T-cell (primary cell): ENCODE measurements at regions not wholly inside any gene's neighbourhood (a gene's known extent, or its start where the extent isn't known, plus 50 kb on each side); places are given as distances from the start of the nearest gene placed in this dataset.
A peak's percentile ranks its signal among the peaks of the same experiment; 100 is the strongest.
"Not testable (repeated sequence)": the region's sequence is repeated elsewhere in the genome, so short reads cannot be mapped to it uniquely, and the experiment has no call there.

Experiments used
- ATAC-seq, 4 experiments: fragments of 200-7000 bp in 3 of 4; fragments of 150-1000 bp in 1 of 4; cut with Tn5 transposase; replicated peaks in 1 of 4; 1 replicate in 3 of 4; 2 replicates in 1 of 4; pipeline ENCODE4 v1.10.0; 2021; ENCODE audit warnings: moderate library complexity in 3 of 4, mild to moderate bottlenecking in 2 of 4, moderate number of reproducible peaks in 1 of 4
- CTCF ChIA-PET, 2 donors: fragments of 300-600 bp; sonication (Branson Sonifier 250); formaldehyde crosslinking; loops; one replicate each; lab custom pipeline; 2022; ENCODE audit warnings: antibody characterized with exemption in 2 of 2; lab: Charles Lee
- POLR2A ChIA-PET, 2 donors: fragments of 300-600 bp; sonication (Branson Sonifier 250); formaldehyde crosslinking; loops; one replicate each; lab custom pipeline; 2022; ENCODE audit warnings: antibody characterized with exemption in 2 of 2; lab: Charles Lee
- DNase-seq, 35 experiments: peaks; one replicate each; pipeline versions ENCODE4 v3.0.0 to v3.0.0-alpha.2; 2013 to 2023
- H3K27ac ChIP-seq: one replicate; pipeline ENCODE4 v1.5.1; 2013; ENCODE audit warnings: low read length
- H3K27me3 ChIP-seq, 2 experiments: replicated peaks in 1 of 2; 1 replicate in 1 of 2; 2 replicates in 1 of 2; pipeline versions ENCODE4 v1.6.1 to v1.7.0; 2013; ENCODE audit warnings: low read length in 1 of 2, mixed read lengths in 1 of 2; ENCODE audit not compliant: control insufficient read depth in 2 of 2, insufficient read depth in 2 of 2; ENCODE audit errors: extremely low read depth in 1 of 2
- H3K36me3 ChIP-seq, 2 donors: 1 replicate in 1 of 2; 2 replicates in 1 of 2; pipeline versions ENCODE4 v1.6.1 to v1.7.0; 2013; ENCODE audit warnings: low read length in 1 of 2; ENCODE audit not compliant: control insufficient read depth in 2 of 2, insufficient read depth in 1 of 2; ENCODE audit errors: extremely low read depth in 1 of 2
- H3K4me1 ChIP-seq, 2 experiments: 1 replicate in 1 of 2; 2 replicates in 1 of 2; pipeline versions ENCODE4 v1.6.1 to v1.7.0; 2013; ENCODE audit warnings: low read length in 2 of 2, mixed read lengths in 1 of 2; ENCODE audit not compliant: insufficient read depth in 2 of 2, control insufficient read depth in 1 of 2; ENCODE audit errors: extremely low read depth in 1 of 2
- H3K4me3 ChIP-seq, 2 donors: 1 replicate in 1 of 2; 2 replicates in 1 of 2; pipeline versions ENCODE4 v1.5.1 to v1.7.0; 2013; ENCODE audit warnings: mild to moderate bottlenecking in 2 of 2, low read length in 1 of 2, moderate library complexity in 1 of 2; ENCODE audit not compliant: control insufficient read depth in 1 of 2; ENCODE audit errors: extremely low read depth in 1 of 2
- H3K9me3 ChIP-seq: 2 replicates; pipeline ENCODE4 v1.7.0; 2013
- H3K27ac Mint-ChIP-seq, 2 donors: one replicate each; pipeline ENCODE4 v1.8.0; 2020 to 2021; ENCODE audit warnings: mild to moderate bottlenecking in 2 of 2, mixed read lengths in 2 of 2
- H3K27me3 Mint-ChIP-seq, 2 donors: one replicate each; pipeline ENCODE4 v1.8.0; 2021 to 2022; ENCODE audit warnings: mixed read lengths in 2 of 2
- H3K36me3 Mint-ChIP-seq: one replicate; pipeline ENCODE4 v1.8.0; 2021; ENCODE audit warnings: mixed read lengths
- H3K4me1 Mint-ChIP-seq, 3 donors: one replicate each; pipeline ENCODE4 v1.8.0; 2020 to 2022; ENCODE audit warnings: mixed read lengths in 3 of 3, mild to moderate bottlenecking in 1 of 3
- H3K4me3 Mint-ChIP-seq, 3 donors: one replicate each; pipeline ENCODE4 v1.8.0; 2020 to 2022; ENCODE audit warnings: mild to moderate bottlenecking in 3 of 3, mixed read lengths in 3 of 3, moderate library complexity in 3 of 3
- H3K9me3 Mint-ChIP-seq, 3 donors: one replicate each; pipeline ENCODE4 v1.8.0; 2020 to 2022; ENCODE audit warnings: mixed read lengths in 3 of 3
- WGBS: methylation state at CpG from one replicate; pipeline ENCODE4 v1.1.5; 2013; ENCODE audit warnings: missing lambda C conversion rate; ENCODE audit not compliant: insufficient coverage; 5-methylcytosine and 5-hydroxymethylcytosine counted together

- Histone ChIP-seq H3K4me1 (no peaks in the 10 kb centered on the region), H3K9me3 (no peaks in the 10 kb centered on the region), H3K36me3 (no peaks in the 10 kb centered on the region), H3K27me3 (no peaks in the 10 kb centered on the region), H3K27ac (no peak overlapping the region), H3K4me3 (no peak overlapping the region)
- no peak overlapping the region for H3K27ac Mint-ChIP-seq
- no CpG with 5 or more reads among the region's 4 CpGs for WGBS
- no peak overlapping the region for H3K4me3 Mint-ChIP-seq
- ChIA-PET POLR2A (no interaction called here), CTCF (interaction anchor here in 1 of 2 donors (0.6 kb wide), 1 partner anchor 509 kb away, joined by 3 read pairs; no protein-coding TSS in a partner anchor)
- H3K4me1 Mint-ChIP-seq = no peaks in the 10 kb centered on the region
- no peak for ATAC-seq
- DNase-seq = no peak
- H3K27me3 Mint-ChIP-seq = no peaks in the 10 kb centered on the region
- H3K9me3 Mint-ChIP-seq = peaks cover 5 to 38% (median 18%) of the 10 kb centered on the region in 3 donors
- H3K36me3 Mint-ChIP-seq = no peaks in the 10 kb centered on the region
Measured at GRCh38 chr1:189315035-189315901, 1162.4 kb downstream of the BRINP3 start.

GRCh38 chr1:189323091-189323490, 1154.6 kb downstream of the BRINP3 start:
- ATAC-seq (no peak), DNase-seq (no peak)
- Histone ChIP-seq H3K27ac (no peak overlapping the region), H3K27me3 (no peaks in the 10 kb centered on the region), H3K4me3 (no peak overlapping the region), H3K9me3 (no peaks in the 10 kb centered on the region), H3K4me1 (no peaks in the 10 kb centered on the region), H3K36me3 (no peaks in the 10 kb centered on the region)
- no peak overlapping the region for H3K4me3 Mint-ChIP-seq
- ChIA-PET POLR2A (no interaction called here), CTCF (no interaction called here)
- H3K4me1 Mint-ChIP-seq = no peaks in the 10 kb centered on the region
- WGBS = no CpG with 5 or more reads among the region's 3 CpGs
- peaks cover 0 to 25% (median 10%) of the 10 kb centered on the region in 3 donors for H3K9me3 Mint-ChIP-seq
- H3K27ac Mint-ChIP-seq = no peak overlapping the region
- H3K36me3 Mint-ChIP-seq = no peaks in the 10 kb centered on the region
- H3K27me3 Mint-ChIP-seq = no peaks in the 10 kb centered on the region

GRCh38 chr1:189331071-189331470, 1146.6 kb downstream of the BRINP3 start:
- H3K4me3 Mint-ChIP-seq, H3K27ac ChIP-seq, H3K4me3 ChIP-seq, H3K27me3 ChIP-seq, ATAC-seq, H3K4me1 ChIP-seq, H3K27me3 Mint-ChIP-seq, H3K36me3 Mint-ChIP-seq, H3K36me3 ChIP-seq, POLR2A ChIA-PET, H3K27ac Mint-ChIP-seq, H3K9me3 ChIP-seq, DNase-seq, H3K4me1 Mint-ChIP-seq, CTCF ChIA-PET: not testable (repeated sequence)
- 84% methylated on average over 4 of the region's 13 CpGs for WGBS
- H3K9me3 Mint-ChIP-seq = peaks cover 4 to 23% (median 5%) of the 10 kb centered on the region in 3 donors

GRCh38 chr1:189336115-189337100, 1141.3 kb downstream of the BRINP3 start:
- no peaks in the 10 kb centered on the region for H3K27me3 Mint-ChIP-seq
- H3K4me1 Mint-ChIP-seq = no peaks in the 10 kb centered on the region
- Histone ChIP-seq H3K4me3 (no peak overlapping the region), H3K27ac (no peak overlapping the region), H3K4me1 (no peaks in the 10 kb centered on the region), H3K9me3 (no peaks in the 10 kb centered on the region), H3K27me3 (no peaks in the 10 kb centered on the region), H3K36me3 (no peaks in the 10 kb centered on the region)
- H3K27ac Mint-ChIP-seq = no peak overlapping the region
- no peaks in the 10 kb centered on the region for H3K36me3 Mint-ChIP-seq
- ATAC-seq = peak in 1 of 4 experiments; percentile 17
- DNase-seq = no peak
- peaks cover 7 to 15% (median 8%) of the 10 kb centered on the region in 3 donors for H3K9me3 Mint-ChIP-seq
- WGBS = 84% methylated on average over 15 of the region's 17 CpGs
- no peak overlapping the region for H3K4me3 Mint-ChIP-seq
- POLR2A ChIA-PET = no interaction called here
- CTCF ChIA-PET = no interaction called here

GRCh38 chr1:189349607-189350006, 1128.1 kb downstream of the BRINP3 start:
- Histone ChIP-seq H3K9me3 (no peaks in the 10 kb centered on the region), H3K4me3 (no peak overlapping the region), H3K27me3 (no peaks in the 10 kb centered on the region), H3K36me3 (no peaks in the 10 kb centered on the region), H3K4me1 (no peaks in the 10 kb centered on the region), H3K27ac (no peak overlapping the region)
- Mint-ChIP-seq H3K4me1 (no peaks in the 10 kb centered on the region), H3K27me3 (no peaks in the 10 kb centered on the region), H3K9me3 (peaks cover 10 to 27% (median 22%) of the 10 kb centered on the region in 3 donors), H3K4me3 (no peak overlapping the region), H3K36me3 (no peaks in the 10 kb centered on the region), H3K27ac (no peak overlapping the region)
- WGBS = no CpG with 5 or more reads among the region's 4 CpGs
- DNase-seq (no peak), ATAC-seq (no peak)
- POLR2A ChIA-PET = no interaction called here
- CTCF ChIA-PET = interaction anchor here in 1 of 2 donors (0.6 kb wide), 1 partner anchor 92 kb away, joined by 3 read pairs; no protein-coding TSS in a partner anchor

- no peak overlapping the region for H3K27ac Mint-ChIP-seq
- H3K9me3 Mint-ChIP-seq = peaks cover 10 to 31% (median 23%) of the 10 kb centered on the region in 3 donors
- Histone ChIP-seq H3K27me3 (no peaks in the 10 kb centered on the region), H3K36me3 (no peaks in the 10 kb centered on the region), H3K9me3 (no peaks in the 10 kb centered on the region), H3K4me3 (no peak overlapping the region), H3K27ac (no peak overlapping the region), H3K4me1 (no peaks in the 10 kb centered on the region)
- ChIA-PET CTCF (no interaction called here), POLR2A (no interaction called here)
- H3K4me1 Mint-ChIP-seq = no peaks in the 10 kb centered on the region
- H3K27me3 Mint-ChIP-seq = no peaks in the 10 kb centered on the region
- no peaks in the 10 kb centered on the region for H3K36me3 Mint-ChIP-seq
- DNase-seq (no peak), ATAC-seq (no peak)
- no peak overlapping the region for H3K4me3 Mint-ChIP-seq
- no CpG with 5 or more reads among the region's 3 CpGs for WGBS
Measured at GRCh38 chr1:189350983-189351616, 1126.6 kb downstream of the BRINP3 start.
